Neural progenitor cell (in vitro differentiated cells): ENCODE measurements at regions not wholly inside any gene's neighbourhood (a gene's known extent, or its start where the extent isn't known, plus 50 kb on each side); places are given as distances from the start of the nearest gene placed in this dataset.
"Not testable (repeated sequence)": the region's sequence is repeated elsewhere in the genome, so short reads cannot be mapped to it uniquely, and the experiment has no call there.

ENCODE experiments used
- DNase-seq: peaks from one replicate; pipeline ENCODE4 v3.0.0-alpha.2; 2016; ENCODE audit warnings: low spot score
- H2AFZ ChIP-seq: fragments of 200-600 bp; sonication (generic); replicated peaks from 2 replicates; pipeline ENCODE4 v1.6.1; 2016; ENCODE audit warnings: antibody characterized with exemption
- H3F3A ChIP-seq: fragments of 200-600 bp; sonication (generic); 2 replicates; pipeline ENCODE4 v1.6.1; 2016; ENCODE audit warnings: antibody characterized with exemption, low read depth
- H3K27ac ChIP-seq: fragments of 200-600 bp; sonication (generic); 2 replicates; pipeline ENCODE4 v1.5.1; 2016; ENCODE audit warnings: mild to moderate bottlenecking
- H3K27me3 ChIP-seq: fragments of 200-600 bp; sonication (generic); 2 replicates; pipeline ENCODE4 v1.6.1; 2016; ENCODE audit warnings: mild to moderate bottlenecking, moderate library complexity
- H3K36me3 ChIP-seq: fragments of 200-600 bp; sonication (generic); 2 replicates; pipeline ENCODE4 v1.5.1; 2016
- H3K4me1 ChIP-seq: fragments of 200-600 bp; sonication (generic); 2 replicates; pipeline ENCODE4 v1.6.1; 2016; ENCODE audit warnings: mixed run types
- H3K4me2 ChIP-seq: fragments of 200-600 bp; sonication (generic); 2 replicates; pipeline ENCODE4 v1.6.1; 2016
- H3K4me3 ChIP-seq: fragments of 200-600 bp; sonication (generic); 2 replicates; pipeline ENCODE4 v1.5.1; 2016
- H3K79me2 ChIP-seq: fragments of 200-600 bp; sonication (generic); 2 replicates; pipeline ENCODE4 v1.6.1; 2016; ENCODE audit warnings: low read depth
- H3K9ac ChIP-seq: fragments of 200-600 bp; sonication (generic); 2 replicates; pipeline ENCODE4 v1.6.1; 2016
- H3K9me3 ChIP-seq: fragments of 200-600 bp; sonication (generic); 2 replicates; pipeline ENCODE4 v1.5.1; 2016; ENCODE audit warnings: low read depth
- H4K20me1 ChIP-seq: fragments of 200-600 bp; sonication (generic); 2 replicates; pipeline ENCODE4 v1.6.1; 2016; ENCODE audit warnings: low read depth
- H3K27ac Mint-ChIP-seq: 3 replicates; pipeline ENCODE4 v1.8.0; 2021; ENCODE audit warnings: mixed read lengths
- H3K27me3 Mint-ChIP-seq: 2 replicates; pipeline ENCODE4 v1.8.0; 2022; ENCODE audit warnings: low read depth, mild to moderate bottlenecking, inconsistent platforms, moderate library complexity, mixed read lengths; ENCODE audit not compliant: insufficient read depth
- H3K36me3 Mint-ChIP-seq: 3 replicates; pipeline ENCODE4 v1.8.0; 2021; ENCODE audit warnings: mixed read lengths
- H3K4me1 Mint-ChIP-seq: 3 replicates; pipeline ENCODE4 v1.8.0; 2021; ENCODE audit warnings: mixed read lengths
- H3K4me3 Mint-ChIP-seq: 3 replicates; pipeline ENCODE4 v1.8.0; 2021; ENCODE audit warnings: mild to moderate bottlenecking, moderate library complexity, mixed read lengths
- H3K9me3 Mint-ChIP-seq: 3 replicates; pipeline ENCODE4 v1.8.0; 2020; ENCODE audit warnings: mixed read lengths
- EZH2 ChIP-seq: fragments of 200-600 bp; sonication (generic); IDR thresholded peaks from 2 replicates; pipeline ENCODE4 v1.6.1; 2017; ENCODE audit warnings: antibody characterized with exemption, mild to moderate bottlenecking, moderate library complexity
- EZH2phosphoT487 ChIP-seq: fragments of 200-600 bp; sonication (generic); IDR thresholded peaks from 2 replicates; pipeline ENCODE4 v1.6.1; 2017; ENCODE audit warnings: antibody characterized with exemption
- TF ChIP-seq, protein P1 (sequence below): fragments of 200-600 bp; sonication (generic); IDR thresholded peaks from 2 replicates; pipeline ENCODE4 v1.5.1; 2017; ENCODE audit warnings: antibody characterized with exemption, mild to moderate bottlenecking

DNA sequence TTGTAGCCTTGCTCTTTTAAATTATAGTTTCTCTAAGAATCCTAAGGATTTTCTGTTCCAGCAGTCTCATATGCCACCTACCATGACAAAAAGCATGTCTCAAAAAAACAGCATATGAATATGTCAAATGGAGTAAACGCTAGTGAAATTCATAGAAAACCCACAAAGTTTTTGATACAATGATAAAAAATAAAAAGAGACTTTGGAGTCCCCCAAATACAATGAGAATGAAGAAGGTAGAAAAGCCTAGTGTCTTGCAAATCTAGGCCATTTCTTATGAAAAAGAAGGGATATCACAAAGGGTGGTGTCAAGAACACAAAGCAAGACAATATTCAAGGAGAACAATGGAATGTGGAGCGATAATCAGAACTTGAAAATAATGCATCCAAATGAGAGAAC is 668.5 kb downstream of the PLOD2 start:
- Histone ChIP-seq H3F3A (no peaks in the 10 kb centered on the region), H3K79me2 (no peaks in the 10 kb centered on the region), H3K9me3 (no peaks in the 10 kb centered on the region), H3K4me3 (no peak overlapping the region), H3K4me1 (no peaks in the 10 kb centered on the region), H3K4me2 (no peak overlapping the region), H3K27ac (no peak overlapping the region), H3K9ac (no peak overlapping the region), H3K36me3 (no peaks in the 10 kb centered on the region), H4K20me1 (no peaks in the 10 kb centered on the region), H2AFZ (no peak overlapping the region), H3K27me3 (no peaks in the 10 kb centered on the region)
- Mint-ChIP-seq H3K4me3 (no peak overlapping the region), H3K27me3 (no peaks in the 10 kb centered on the region), H3K36me3 (no peaks in the 10 kb centered on the region), H3K9me3 (no peaks in the 10 kb centered on the region), H3K27ac (no peak overlapping the region), H3K4me1 (no peaks in the 10 kb centered on the region)
- no peak for TF ChIP-seq EZH2phosphoT487
- no peak for DNase-seq

DNA sequence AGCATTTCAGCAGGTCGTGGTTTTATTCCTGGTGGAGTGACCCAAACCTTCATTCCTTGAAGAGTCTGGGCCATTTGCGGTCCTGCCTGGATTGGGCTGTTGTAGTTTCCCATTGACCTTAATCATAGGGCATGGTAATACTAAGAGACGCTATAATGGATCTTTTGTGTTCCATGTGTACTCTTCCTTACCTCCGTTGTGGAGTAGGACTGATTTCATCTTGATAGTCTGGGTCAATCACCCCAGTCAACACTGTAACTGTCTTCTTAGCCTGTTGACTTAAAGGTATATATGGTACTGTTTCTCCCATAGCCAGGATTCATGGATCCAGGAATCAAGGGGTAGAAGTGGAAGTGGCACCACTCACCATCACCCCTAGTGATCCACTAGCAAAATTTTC is 643.6 kb downstream of the PLOD2 start:
- H3K27ac ChIP-seq, H3K4me3 ChIP-seq, H4K20me1 ChIP-seq, H3K36me3 Mint-ChIP-seq, H3K4me2 ChIP-seq, H3K27me3 Mint-ChIP-seq, H3K9me3 ChIP-seq, H3K9ac ChIP-seq, H3K4me1 ChIP-seq, H3F3A ChIP-seq, H3K36me3 ChIP-seq, DNase-seq, H3K9me3 Mint-ChIP-seq, H3K79me2 ChIP-seq, H3K27ac Mint-ChIP-seq, H2AFZ ChIP-seq, H3K27me3 ChIP-seq, H3K4me3 Mint-ChIP-seq: not testable (repeated sequence)
- H3K4me1 Mint-ChIP-seq = peaks cover 26% of the 10 kb centered on the region

DNA sequence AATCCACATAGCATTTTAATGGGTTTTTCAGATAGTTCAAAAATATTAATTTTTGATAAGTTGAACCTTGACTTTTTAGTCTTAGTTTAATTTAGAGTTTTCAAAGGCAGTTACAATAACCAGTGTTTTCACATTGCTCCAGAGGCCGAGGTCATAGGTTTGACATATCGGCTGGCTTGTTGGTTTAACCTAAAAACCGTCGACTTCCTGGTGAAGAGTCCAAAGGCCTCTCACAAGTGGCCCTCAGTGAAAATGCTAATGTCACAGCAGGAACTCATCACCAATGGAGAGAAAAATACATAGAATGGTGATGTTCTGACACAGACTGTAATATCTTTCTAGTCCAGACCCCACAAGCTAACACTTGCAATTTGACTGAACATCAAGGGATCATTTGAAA is 642.3 kb downstream of the PLOD2 start:
- peaks cover 23% of the 10 kb centered on the region for H3K4me1 Mint-ChIP-seq
- no peak overlapping the region for H3K4me3 Mint-ChIP-seq
- Histone ChIP-seq H3K36me3 (no peaks in the 10 kb centered on the region), H3K27ac (no peak overlapping the region), H3K4me1 (no peaks in the 10 kb centered on the region), H3K4me2 (no peak overlapping the region), H3F3A (no peaks in the 10 kb centered on the region), H3K9ac (no peak overlapping the region), H2AFZ (no peak overlapping the region), H3K27me3 (no peaks in the 10 kb centered on the region), H3K9me3 (no peaks in the 10 kb centered on the region), H3K4me3 (no peak overlapping the region), H4K20me1 (no peaks in the 10 kb centered on the region), H3K79me2 (no peaks in the 10 kb centered on the region)
- no peak for DNase-seq
- no peaks in the 10 kb centered on the region for H3K36me3 Mint-ChIP-seq
- no peak for TF ChIP-seq EZH2
- TF ChIP-seq, protein P1, sequence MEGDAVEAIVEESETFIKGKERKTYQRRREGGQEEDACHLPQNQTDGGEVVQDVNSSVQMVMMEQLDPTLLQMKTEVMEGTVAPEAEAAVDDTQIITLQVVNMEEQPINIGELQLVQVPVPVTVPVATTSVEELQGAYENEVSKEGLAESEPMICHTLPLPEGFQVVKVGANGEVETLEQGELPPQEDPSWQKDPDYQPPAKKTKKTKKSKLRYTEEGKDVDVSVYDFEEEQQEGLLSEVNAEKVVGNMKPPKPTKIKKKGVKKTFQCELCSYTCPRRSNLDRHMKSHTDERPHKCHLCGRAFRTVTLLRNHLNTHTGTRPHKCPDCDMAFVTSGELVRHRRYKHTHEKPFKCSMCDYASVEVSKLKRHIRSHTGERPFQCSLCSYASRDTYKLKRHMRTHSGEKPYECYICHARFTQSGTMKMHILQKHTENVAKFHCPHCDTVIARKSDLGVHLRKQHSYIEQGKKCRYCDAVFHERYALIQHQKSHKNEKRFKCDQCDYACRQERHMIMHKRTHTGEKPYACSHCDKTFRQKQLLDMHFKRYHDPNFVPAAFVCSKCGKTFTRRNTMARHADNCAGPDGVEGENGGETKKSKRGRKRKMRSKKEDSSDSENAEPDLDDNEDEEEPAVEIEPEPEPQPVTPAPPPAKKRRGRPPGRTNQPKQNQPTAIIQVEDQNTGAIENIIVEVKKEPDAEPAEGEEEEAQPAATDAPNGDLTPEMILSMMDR = no peak
- no peak for TF ChIP-seq EZH2phosphoT487
- peaks cover 4% of the 10 kb centered on the region for H3K27me3 Mint-ChIP-seq
- H3K9me3 Mint-ChIP-seq = no peaks in the 10 kb centered on the region
- no peak overlapping the region for H3K27ac Mint-ChIP-seq

DNA sequence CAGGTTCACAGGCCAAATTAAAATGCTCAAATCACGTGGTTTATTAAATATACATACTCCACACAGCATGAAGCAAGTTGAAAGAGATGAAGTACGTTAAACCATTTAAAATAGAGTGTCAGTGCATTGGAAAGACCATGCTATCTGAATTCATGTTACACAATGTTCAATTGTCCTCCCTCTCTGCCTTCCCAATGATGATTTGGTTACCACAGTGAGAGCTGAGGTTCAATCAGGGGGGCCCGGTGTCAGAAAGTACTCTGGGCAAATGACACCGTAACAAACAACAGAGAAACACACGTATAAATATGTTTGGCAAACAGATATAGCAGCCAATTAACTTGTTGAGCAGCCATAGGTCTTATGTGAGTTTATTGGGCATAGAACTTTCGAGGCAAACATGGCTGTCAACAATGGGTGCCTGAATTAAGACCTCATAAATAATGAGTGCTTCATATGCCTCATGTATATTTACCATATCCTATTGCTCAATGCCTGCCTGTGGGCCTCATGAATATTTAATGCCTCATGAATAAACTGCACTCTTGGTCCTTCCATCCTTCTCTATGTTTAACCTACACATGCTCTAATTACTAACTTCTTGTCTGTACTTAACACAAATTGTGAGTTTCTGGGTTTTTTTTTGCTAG is 641.5 kb downstream of the PLOD2 start:
- Mint-ChIP-seq H3K4me1 (peaks cover 19% of the 10 kb centered on the region), H3K27ac (no peak overlapping the region), H3K9me3 (no peaks in the 10 kb centered on the region), H3K36me3 (no peaks in the 10 kb centered on the region), H3K27me3 (peaks cover 4% of the 10 kb centered on the region), H3K4me3 (no peak overlapping the region)
- Histone ChIP-seq H3K4me3 (no peak overlapping the region), H3K27ac (no peak overlapping the region), H3F3A (no peaks in the 10 kb centered on the region), H4K20me1 (no peaks in the 10 kb centered on the region), H3K4me1 (no peaks in the 10 kb centered on the region), H3K79me2 (no peaks in the 10 kb centered on the region), H3K4me2 (no peak overlapping the region), H3K9ac (no peak overlapping the region), H2AFZ (no peak overlapping the region), H3K9me3 (no peaks in the 10 kb centered on the region), H3K36me3 (no peaks in the 10 kb centered on the region), H3K27me3 (no peaks in the 10 kb centered on the region)
- TF ChIP-seq, protein P1 = no peak
- TF ChIP-seq EZH2 (no peak), EZH2phosphoT487 (no peak)
- DNase-seq = no peak
